Putamen (tissue), 1 donor: ENCODE measurements at regions not wholly inside any gene's neighbourhood (a gene's known extent, or its start where the extent isn't known, plus 50 kb on each side); places are given as distances from the start of the nearest gene placed in this dataset.

Experiments
- DNase-seq: peaks from one replicate; pipeline ENCODE4 v3.0.0-alpha.2; 2016; ENCODE audit warnings: low spot score

DNA sequence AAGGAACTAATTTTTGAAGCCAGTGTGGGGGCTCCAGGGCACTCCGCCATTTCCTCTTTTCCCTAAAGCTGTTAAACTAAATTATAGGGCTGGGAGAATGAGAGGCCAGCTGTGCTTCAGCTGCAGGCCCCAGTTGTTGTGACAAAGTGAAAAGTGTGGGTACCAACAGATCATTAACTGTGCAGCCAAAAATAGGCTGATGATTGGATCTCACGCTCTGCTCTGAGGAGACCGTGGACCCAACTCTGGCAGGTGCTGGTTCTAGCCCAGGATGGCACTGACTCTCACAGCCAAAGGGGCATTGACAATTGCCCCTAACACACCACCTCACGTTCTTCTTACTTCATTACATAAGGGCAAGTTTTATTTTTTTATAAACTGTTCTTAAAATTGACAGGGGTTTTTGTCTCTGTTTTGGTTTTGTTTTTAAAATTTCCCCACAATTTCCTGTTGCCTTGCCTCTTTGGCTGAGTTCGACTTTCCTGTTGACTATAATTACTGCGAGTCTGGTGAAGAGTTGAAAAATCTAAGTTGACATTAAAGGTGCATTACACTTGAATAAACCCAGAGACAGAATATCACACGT, 391.0 kb downstream of the FGF9 start:
- DNase-seq = no peak

DNA sequence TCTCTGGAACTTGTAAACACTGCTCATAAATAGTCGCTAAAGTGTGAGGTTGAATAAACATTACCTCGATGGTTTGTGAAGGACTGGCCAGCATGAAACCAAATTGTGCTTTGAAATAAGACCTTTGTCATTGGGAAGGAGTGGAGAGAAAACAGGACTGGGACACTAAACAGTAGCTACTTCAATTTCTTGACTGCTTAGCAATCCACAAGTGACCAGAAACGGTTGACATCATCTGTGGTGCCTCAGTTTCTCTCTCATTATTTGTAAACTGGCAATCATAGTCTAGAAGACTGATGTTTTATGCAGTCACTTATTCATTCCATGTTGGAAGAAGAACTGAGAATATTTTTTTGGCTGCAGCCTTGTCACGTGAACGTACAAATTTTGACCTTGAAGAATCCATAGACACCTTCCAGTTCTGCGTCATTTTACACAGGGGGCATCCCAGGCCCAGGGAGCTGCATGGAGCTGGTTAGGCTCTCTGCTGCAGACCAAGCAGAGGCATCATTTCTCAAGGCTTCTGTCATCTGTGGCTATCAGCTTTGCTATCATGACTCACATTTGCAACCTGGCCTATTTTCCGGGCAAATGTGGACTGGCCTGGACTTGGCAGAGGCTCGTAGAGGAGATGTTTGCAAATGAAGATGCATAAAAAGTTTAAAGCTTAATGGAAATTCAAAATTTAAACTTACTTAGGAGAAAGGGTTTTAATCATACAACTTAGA, 391.8 kb downstream of the FGF9 start:
- DNase-seq = no peak

DNA sequence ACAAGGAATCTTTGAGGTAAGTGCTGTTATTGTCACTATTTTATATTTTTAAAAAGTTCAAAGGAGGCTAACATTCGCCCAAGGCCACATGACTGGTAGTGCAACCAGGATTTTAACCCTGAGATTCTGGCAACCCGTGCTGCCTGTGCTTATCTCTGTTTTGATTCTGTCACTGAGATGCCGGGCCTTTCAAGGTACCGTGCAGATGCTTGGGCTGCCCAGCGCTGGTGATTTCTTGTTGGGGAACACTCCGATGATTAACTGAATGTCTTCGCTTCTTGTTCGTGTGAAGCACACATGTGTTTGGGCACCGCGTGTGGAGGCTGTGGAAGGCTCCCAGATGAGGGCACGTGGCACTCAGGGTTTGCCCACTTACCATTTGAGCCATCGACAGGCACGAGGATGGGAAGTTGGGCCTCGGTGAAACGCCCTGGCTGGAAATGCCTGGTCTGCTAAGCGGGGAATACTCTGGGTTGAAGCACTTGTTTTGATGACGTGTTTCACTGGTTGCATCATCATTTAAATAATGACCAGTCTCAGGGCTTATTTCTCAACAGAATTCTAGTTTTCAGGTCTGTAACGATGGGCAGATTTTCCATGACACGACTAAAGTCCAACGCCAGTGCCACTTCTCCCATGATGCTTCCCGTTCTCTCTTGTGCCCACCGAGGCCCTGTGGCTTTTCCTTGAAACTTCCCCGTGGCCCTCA, 392.7 kb downstream of the FGF9 start:
- no peak for DNase-seq

DNA sequence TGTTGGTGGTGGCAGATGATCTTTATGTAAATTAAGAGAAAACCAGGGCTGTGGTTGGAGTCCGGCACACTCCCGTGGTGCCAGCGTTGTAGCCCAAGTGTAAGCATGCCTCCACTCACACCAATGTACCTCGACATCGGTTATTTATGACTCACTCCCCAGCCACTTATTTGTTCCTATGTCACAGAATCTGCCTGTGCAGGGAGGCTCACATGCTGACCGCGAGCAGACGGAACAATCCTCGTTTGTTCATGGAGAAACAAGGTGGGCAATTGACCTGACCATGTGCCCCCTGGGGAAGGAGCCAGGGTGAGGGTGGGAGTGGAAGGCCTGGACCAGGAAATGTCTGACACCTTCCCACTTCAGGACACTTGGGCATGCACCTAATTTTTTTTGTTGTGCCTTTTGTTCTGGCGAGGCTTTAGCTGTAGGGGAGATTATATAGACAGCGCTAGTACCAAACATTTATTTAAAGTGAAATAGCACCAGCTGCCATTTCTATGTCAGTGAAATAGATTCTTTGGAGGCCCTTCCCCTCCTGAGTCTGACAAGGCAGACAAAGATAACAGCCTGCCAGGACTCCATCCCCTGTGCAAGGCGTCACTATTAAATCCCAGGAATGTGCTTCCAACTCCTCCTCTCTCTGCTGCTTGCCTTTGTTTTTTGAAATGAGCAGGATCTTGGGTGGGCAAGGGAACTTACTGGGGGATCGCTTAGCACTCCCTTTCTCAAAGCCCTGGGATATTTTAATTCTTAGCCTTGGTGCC, 394.2 kb downstream of the FGF9 start:
- DNase-seq = no peak

DNA sequence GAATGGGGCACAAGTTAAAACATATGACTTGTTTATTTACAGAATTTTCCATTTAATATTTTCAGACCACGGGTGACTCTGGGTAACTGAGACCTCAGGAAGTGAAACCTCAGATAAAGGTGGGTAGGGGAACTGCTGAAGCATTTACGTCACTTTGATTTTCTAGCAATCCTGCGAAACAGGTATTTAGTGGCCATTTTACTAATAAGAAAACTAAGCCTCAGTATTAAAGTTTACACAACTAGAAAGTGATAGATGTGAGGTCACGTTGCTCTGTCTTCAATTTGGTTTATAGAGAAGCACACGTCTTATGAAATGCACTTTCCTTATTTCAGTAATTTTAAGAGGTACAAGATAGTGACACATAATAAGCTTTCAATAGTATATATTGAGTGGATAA, 402.8 kb downstream of the FGF9 start:
- DNase-seq = no peak

DNA sequence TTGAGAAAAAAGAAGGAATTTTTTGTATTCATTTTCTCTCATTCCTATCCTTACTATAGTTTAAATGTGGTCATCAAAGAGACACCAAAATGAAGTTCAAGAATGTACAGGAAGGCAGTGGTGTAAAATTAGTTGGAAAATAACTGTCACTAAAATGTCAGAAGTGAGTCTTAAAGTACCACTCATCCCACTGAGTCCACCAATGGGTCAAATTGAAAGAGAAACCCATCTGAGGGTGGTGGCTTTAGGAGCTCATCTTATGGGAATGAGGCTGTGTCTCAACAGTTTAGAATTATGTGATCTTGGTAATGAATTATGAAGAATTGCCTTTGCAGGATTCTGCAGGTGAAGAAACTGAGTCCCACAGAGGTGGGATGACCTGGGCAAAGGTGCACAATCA, 403.5 kb downstream of the FGF9 start:
- no peak for DNase-seq

DNA sequence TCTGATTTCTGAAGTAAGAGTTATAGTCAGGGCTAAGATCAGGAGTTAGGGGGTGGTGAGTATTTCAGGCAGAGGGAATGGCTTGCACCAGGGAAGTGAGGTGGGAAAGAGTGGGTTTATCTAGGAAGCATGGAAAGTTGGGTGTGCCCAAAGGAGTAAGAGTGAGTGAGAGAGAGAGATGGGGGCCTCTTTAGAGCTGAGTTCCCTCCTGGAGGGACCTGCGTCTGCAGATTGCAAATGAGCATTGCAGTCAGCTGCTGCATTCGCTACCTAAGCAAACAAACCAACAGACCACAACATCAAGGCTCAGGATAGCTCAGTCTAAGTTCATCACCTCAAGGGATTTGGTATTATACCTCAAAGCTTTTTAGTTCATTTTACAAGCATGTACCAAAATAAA, 405.8 kb downstream of the FGF9 start:
- no peak for DNase-seq

DNA sequence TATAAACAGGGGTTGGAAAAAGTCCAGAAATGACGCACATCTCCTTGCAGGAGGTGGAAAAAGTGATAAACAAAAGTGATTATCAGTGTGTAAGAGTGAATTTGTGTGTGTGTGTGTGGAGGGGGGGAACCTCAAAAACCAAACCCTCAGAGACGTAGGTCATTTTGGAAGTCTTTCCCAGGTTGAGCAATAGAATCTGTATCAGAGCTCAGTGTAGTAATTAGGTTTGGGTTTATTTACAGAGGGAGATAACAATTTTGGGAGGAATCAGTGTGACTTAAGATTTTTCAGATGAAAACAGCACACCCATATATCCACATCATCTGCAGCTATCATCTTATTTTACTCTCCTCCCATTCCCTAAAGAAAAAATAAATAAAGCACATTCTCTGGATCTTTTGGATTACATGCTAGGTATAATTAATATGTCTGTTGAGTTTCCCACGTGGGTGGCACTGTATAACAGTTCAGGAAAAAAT, 406.4 kb downstream of the FGF9 start:
- no peak for DNase-seq

DNA sequence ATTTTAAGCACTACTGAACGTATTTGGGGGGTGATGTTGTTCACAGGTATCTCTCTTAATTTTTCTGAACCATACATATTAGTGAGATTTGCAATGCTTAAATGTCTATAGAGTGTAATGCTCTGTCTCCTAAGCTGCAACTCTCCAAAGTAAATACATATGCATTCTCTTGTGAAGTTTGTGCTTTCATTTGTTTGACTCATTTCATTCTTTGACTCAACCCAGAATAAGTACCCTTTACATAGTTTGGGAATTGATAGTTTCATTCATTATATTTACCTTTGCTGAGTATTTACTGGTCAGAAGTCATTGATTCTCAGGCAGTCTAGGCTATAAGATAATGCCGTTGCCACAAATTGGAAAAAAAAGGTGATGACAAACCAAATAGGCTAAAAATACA, 406.9 kb downstream of the FGF9 start:
- no peak for DNase-seq

DNA sequence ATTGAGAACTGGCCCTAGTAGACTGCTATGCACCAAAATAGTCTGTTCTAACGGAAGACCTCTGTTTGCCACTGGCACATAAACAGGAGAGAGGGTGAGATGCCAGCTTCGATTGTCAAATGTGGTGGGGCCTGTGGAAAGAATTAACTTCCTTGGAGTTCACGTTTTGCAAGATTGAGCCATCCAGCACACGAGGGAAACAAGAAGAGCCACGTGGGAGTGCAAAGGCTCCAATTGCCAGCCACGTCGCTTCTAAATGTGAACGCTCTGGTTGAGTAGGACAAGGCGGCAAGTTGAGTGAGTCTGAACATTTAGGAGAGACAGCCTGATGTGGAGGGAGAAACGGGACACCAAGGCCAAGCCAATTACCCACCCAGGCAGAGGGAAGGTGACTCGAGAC, 409.1 kb downstream of the FGF9 start:
- DNase-seq = no peak

DNA sequence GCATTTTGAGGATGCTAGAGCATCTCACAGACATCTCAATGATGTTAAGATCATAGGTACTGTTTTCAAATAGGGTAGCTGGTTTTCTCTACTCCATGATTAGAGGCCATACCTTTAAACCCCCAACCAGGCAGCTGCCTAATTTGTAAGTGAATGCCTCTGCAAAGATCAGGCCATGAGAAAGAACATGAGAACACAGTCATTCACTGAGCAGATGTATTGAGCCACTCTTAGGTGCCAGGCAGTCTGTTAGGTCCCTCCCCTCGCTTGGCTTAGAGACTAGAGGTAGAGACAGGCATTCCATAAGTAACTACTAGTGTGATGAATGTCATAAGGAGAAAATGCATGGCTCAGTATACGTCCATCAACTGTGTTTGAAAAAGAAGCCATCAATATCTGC, 410.0 kb downstream of the FGF9 start:
- no peak for DNase-seq

DNA sequence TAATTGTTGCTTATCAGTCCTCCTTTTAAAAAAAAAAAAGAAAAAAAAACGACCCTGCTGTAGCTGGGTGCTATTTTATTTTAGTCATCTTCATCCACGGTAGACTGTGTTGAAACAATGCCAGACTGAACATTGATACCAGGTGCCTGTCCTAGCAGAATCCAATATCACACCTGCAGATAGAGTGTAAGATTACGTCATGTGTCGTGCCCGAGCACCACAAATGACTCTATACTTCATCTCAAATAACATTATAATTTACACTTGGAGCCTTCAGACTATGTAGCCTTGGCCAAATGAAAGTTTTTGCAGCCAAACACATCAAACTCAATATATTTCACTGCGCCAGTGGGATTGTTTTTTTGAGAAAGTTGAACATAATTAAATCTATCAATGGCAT, 410.6 kb downstream of the FGF9 start:
- DNase-seq = no peak

DNA sequence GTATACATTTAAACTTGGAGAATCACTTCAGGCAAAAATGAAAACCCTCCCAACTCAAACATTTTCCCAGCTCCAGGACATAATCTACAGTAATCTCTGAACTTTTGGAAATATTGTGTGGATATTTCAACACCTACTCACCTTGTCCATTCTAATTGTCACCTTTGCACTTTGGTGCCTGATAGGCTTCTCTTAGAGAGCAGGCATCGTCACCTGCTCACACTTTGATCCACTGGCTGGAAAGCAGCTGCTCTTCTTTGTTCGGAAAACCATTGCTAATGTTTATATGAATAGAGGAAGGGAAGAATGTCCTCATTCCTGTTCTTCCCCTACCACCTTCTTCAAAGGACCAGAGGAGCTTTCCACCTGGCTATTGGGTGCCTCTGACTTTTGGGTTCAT, 411.2 kb downstream of the FGF9 start:
- no peak for DNase-seq

DNA sequence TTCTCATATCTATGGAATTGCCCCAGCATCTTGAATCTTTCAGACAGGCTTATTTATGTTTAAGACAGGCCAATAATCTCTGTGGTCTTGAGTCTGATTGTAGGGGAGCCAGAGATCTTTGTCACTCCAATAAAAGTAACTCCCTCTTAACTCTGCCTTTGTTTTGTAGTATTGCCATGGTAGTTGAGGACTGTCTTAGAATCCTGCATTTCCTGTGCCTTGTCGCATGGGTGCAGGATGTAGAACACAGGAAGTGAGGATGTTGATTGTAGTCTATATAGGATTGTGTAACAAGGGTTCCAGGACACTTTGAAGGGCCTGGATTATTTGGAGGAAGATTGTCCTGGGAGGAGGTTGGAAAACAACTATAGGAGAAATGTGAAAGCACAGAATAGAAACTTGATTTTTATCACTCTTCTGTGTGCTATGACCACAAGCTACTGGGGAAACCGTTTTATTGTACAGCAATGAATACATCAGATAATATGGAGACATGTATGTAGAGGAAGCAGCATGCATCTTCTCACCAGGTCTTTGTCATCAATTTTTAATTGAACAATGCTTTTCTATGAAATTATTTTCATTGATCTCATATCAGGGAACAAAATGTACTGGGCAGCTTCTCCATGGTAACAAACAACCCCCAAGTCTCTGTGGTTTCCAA, 411.7 kb downstream of the FGF9 start:
- DNase-seq = no peak

DNA sequence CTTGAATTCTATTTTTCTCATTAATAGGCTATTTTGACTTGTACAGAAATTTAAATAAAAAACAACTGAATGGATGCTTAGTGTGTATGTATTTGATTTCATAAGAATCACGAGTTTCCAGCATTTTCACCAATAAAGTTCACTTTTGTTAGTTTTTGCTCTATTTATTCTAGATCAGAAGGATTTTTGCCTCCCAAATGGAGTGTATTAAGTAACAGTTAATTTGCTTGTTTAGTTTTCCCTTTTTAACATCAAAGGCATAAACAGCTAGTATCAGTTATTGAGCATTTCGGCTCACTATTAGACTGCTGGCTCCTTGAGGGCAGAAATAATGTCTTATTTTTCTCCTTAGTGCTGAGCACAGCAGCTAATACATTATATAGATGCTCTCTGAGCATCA, 414.1 kb downstream of the FGF9 start:
- no peak for DNase-seq

DNA sequence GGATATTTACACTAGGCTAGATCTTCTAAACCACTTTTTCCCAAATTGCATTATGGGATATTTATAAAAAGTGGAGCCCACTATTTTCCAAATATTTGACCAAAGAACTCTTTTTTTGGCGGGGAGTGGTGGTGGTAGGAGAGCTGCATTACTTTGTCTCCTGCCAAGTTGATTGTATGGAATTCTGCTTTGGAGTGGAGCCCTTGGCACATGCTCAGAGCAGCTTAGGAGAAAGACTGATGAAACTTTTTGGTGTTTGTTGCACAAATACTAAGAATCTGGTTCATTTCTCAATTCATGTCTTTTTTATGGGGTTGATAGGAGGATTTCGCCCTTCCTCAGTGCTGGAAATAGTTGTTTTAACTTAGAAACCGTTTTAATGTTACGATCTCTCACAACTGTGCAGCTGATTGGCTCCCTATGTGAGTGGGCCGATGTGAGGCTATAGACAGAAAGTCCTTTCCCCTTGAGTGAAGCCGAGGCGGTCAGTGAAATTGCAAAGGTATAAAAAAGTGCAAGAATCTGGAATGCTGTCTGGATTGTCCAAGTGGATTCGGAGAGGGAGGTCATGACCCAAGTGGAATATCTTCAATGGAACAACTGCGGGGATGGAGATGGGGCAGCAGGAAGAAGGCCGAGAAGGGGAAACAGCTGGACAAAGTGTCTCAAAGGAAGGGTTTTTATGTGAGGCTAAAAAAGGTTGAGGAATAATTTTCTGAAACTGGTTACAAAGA, 415.9 kb downstream of the FGF9 start:
- DNase-seq = no peak

DNA sequence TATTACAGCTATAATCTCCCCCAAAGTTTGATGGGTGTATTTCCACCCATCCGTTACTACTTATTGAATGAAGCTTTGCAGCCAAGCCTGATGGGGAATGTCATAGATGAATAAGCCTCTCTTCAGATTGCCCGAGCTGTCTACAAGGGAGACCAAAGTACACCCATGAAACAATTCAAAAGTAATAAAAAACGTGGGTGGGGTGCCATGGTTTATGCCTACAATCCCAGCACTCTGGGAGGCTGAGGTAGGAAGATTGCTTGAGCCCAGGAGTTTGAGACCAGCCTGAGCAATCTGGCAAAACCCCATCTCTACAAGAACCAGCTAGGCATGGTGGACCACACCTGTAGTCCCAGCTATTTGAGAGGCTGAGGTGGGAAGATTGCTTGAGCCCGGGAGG, 419.2 kb downstream of the FGF9 start:
- no peak for DNase-seq

DNA sequence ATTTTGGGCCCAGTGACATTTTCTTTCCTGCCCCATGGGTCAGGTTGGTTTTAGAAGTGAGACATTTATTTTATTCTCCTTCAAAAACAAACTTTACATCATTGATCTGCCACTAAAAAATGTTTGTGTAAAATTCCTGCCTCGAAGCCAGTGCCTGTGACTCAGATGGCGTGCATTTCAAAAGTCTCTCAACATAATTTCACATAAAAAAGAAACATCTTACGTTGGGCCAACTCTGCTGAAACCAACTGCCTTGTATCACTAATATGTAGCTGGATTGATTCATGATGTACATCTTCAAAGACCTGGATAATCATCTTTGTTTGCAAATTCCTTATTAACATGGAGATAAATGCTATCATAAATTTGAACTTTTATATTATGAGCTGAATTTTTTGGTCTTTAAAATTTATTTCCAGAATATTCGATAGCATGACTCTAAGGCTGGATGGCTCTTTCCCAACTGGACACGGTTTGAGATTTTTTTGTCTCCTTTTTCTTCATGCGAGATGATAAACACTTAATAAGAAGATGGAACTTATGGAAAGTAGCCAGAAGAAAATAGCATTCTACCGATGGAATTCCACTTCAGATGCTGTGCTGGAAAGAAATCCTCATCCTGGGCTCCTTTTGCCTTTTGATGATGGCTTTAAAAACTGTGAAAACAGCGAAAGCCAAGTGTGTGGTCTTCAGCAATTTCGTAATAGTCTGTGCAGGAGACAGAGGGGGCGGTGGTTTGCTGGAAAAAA, 420.5 kb downstream of the FGF9 start:
- no peak for DNase-seq

DNA sequence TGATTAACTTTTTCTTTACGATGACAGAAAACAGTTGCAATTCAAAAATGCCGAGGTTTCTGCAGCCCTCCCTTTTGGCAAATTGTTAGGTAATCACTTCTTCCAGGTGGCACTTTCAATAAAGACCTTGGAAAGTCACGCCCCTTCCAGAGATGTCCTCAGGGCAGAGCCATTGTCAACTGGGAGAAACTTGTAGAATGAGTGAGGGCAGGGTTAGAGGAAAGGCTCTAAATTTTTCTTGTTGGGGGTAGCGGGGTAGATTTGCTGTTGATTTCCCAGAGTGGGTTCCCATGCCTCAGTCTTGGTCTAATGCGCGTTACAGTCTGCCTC, 421.1 kb downstream of the FGF9 start:
- no peak for DNase-seq

DNA sequence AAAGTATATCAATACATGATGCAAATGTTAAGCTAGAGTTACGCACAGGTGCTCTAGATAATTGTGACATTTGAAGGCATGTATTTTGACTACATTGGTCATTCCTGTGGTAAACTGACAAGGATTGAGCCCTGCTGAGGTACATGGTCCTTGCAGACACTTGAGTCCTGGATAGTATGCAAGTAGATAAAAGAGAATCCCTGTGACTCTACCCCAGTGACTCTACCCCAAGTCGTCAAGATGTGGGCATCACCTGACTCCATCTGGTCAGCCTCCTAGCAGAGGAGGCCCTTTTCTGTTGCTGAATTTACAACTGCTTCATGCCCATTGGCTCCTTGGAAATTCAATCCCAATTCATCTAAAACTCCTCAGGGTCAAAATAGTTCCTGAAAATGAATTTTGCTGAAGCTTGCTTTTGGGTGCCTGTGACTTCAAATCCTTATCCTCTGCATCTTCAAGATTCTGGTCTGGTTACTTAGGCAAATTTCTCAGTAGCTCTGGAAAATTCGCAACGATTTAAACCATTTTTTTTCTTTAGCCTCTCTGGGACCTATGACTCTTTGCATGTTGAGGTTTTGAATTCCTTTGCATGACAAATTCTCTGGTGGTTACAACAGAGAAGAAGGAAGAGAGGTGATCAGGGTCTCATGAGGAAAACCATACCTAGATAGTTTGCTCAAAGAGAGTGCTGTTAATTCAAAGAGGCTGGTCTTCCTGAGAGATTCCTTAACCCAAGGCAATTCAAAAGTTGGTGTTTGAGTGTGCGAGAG, 422.1 kb downstream of the FGF9 start:
- DNase-seq = no peak
